Heart left ventricle (tissue), 13 donors: ENCODE measurements at regions not wholly inside any gene's neighbourhood (a gene's known extent, or its start where the extent isn't known, plus 50 kb on each side); places are given as distances from the start of the nearest gene placed in this dataset.
"Not testable (repeated sequence)": the region's sequence is repeated elsewhere in the genome, so short reads cannot be mapped to it uniquely, and the experiment has no call there.

Source experiments
- POLR2A ChIP-seq, 2 donors: fragments of 450-650 bp; IDR thresholded peaks; one replicate each; pipeline ENCODE4 v1.6.1; 2017; ENCODE audit warnings: antibody characterized with exemption in 2 of 2, mild to moderate bottlenecking in 2 of 2, moderate library complexity in 2 of 2
- TF ChIP-seq, protein P1 (sequence below), 12 donors: fragments of 200-600 bp; sonication (generic) in 4 of 12; IDR thresholded peaks; one replicate each; pipeline versions ENCODE4 v1.5.0 to v1.8.0; 2018 to 2022; ENCODE audit warnings: antibody characterized with exemption in 12 of 12, mild to moderate bottlenecking in 5 of 12
- donor health status: ischemic (EF 13 %, LVEDD 7.1; RV severe dilation, severe dysfunction).
- donor health status: DM: no; HTN: yes; CAD: no.
- donor health status: DM: no; HTN: no; CAD: no.
- donor health status: ischemic (EF 25% LVEDD 6.9; RV normal size, moderate dysfunction).
- donor health status: ischemic (EF 25% LVEDD 5.7; RV mildly dilated, moderate dysfunction).
- donor health status: ischemic (EF 35%, LVEDD 5.7; RV mildly dilated, moderate dysfunction).
- donor health status: nonischemic (EF 11% LVEDD 7.7; RV severe dilation, severe dysfunction).
- donor health status: DM: yes; HTN: yes; CAD: no.
- donor health status: PGD.
- donor health status: ischemic (EF 29% LVEDD 5.4; RV normal size, mild dysfunction).
- donor health status: nonischemic (EF 23%, LVEDD 6.1; RV moderate dilation, normal function).

DNA sequence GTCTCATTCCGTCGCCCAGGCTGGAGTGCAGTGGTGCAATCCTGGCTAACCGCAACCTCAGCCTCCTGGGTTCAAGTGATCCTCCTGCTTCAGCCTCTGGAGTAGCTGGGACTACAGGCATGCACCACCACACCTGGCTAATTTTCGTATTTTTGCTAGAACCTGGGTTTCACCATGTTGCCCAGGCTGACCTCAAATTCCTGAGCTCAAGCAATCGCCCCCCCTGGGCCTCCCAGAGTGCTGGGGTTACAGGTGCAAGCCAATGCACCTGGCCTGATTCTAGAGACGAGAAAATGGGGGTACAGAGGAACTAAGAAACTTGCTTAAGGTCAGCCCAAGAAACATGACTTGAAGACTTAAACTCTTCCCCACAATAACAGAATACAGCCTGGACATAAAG, 111.0 kb downstream of the PRR15 start:
- TF ChIP-seq, protein P1, sequence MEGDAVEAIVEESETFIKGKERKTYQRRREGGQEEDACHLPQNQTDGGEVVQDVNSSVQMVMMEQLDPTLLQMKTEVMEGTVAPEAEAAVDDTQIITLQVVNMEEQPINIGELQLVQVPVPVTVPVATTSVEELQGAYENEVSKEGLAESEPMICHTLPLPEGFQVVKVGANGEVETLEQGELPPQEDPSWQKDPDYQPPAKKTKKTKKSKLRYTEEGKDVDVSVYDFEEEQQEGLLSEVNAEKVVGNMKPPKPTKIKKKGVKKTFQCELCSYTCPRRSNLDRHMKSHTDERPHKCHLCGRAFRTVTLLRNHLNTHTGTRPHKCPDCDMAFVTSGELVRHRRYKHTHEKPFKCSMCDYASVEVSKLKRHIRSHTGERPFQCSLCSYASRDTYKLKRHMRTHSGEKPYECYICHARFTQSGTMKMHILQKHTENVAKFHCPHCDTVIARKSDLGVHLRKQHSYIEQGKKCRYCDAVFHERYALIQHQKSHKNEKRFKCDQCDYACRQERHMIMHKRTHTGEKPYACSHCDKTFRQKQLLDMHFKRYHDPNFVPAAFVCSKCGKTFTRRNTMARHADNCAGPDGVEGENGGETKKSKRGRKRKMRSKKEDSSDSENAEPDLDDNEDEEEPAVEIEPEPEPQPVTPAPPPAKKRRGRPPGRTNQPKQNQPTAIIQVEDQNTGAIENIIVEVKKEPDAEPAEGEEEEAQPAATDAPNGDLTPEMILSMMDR (IDR thresholded peaks at IDR 0.05), result not testable (repeated sequence)
- not testable (repeated sequence) for TF ChIP-seq POLR2A (IDR thresholded peaks at IDR 0.05)
